ENCODE measurements at regions not wholly inside any gene's neighbourhood (a gene's known extent, or its start where the extent isn't known, plus 50 kb on each side); places are given as distances from the start of the nearest gene placed in this dataset.

GRCh38 chr5:98497418-98497817 is 276.0 kb upstream of the RGMB start:
- no peaks in the 10 kb centered on the region for H3K36me3 ChIP-seq (ENCODE audit: control insufficient read depth in 2 of 4, insufficient read depth in 4 of 4, low read length in 3 of 4)
- H3K79me2 ChIP-seq (ENCODE audit: control insufficient read depth in 1 of 2, insufficient read depth in 2 of 2, low read length in 2 of 2) = no peaks in the 10 kb centered on the region
- H3K9me3 ChIP-seq (ENCODE audit: insufficient read depth in 2 of 2, low read depth in 1 of 2, low read length in 1 of 2) = no peaks in the 10 kb centered on the region
- no peak overlapping the region for H3K23ac ChIP-seq (ENCODE audit: insufficient read length)
- DNase-seq (ENCODE audit: low read depth in 1 of 2, low spot score in 2 of 2) (no peak), FAIRE-seq (no peak)
- H2BK120ac ChIP-seq (replicated peaks; ENCODE audit: low read depth, low read length) = no peak overlapping the region
- H2AK5ac ChIP-seq (ENCODE audit: low read depth, low read length) = no peak overlapping the region
- H3K9ac ChIP-seq (replicated peaks in 1 of 4; ENCODE audit: extremely low read depth in 1 of 4, low read depth in 3 of 4, low read length in 3 of 4) = no peak overlapping the region
- CTCF ChIA-PET (ENCODE audit: partially characterized antibody) = no interaction called here
- no peak overlapping the region for H3K4me3 ChIP-seq (ENCODE audit: extremely low read depth in 1 of 4, insufficient read depth in 2 of 4, low read depth in 3 of 4, low read length in 4 of 4)
- no peak overlapping the region for H2AFZ ChIP-seq (ENCODE audit: low read length)
- H2BK5ac ChIP-seq (ENCODE audit: low read depth, low read length) = no peak overlapping the region
- no peak overlapping the region for H2BK20ac ChIP-seq (ENCODE audit: low read length)
- H3K18ac ChIP-seq (ENCODE audit: extremely low read depth, low read length) = no peak overlapping the region
- no peaks in the 10 kb centered on the region for H4K20me1 ChIP-seq (replicated peaks in 1 of 2; ENCODE audit: control insufficient read depth in 1 of 2, insufficient read depth in 2 of 2, low read length in 2 of 2)
- no peaks in the 10 kb centered on the region for H3K79me1 ChIP-seq (ENCODE audit: low read depth, low read length)
- no peak overlapping the region for H2BK12ac ChIP-seq (ENCODE audit: low read depth, low read length)
- no peak overlapping the region for H3K27ac ChIP-seq (ENCODE audit: low read depth, low read length)
- WGBS, 2 experiments (ENCODE audit: extremely low coverage in 1 of 2, insufficient coverage in 1 of 2, insufficient read length in 1 of 2, insufficient replicate concordance in 2 of 2, low coverage in 1 of 2, low lambda C conversion rate in 2 of 2, missing lambda C conversion rate in 1 of 2) = 84% methylated on average over 1 of the region's 1 CpG; no CpG with 5 or more reads in 1 of the 2 experiments
- H4K91ac ChIP-seq (replicated peaks; ENCODE audit: insufficient read length, low read length) = no peak overlapping the region
- H4K5ac ChIP-seq (ENCODE audit: insufficient read length, low read depth, low read length) = no peak overlapping the region
- no peaks in the 10 kb centered on the region for H3K4me1 ChIP-seq (replicated peaks in 1 of 4; ENCODE audit: control insufficient read depth in 3 of 4, insufficient read depth in 4 of 4, low read length in 3 of 4)
- H3K14ac ChIP-seq (ENCODE audit: insufficient read length) = no peak overlapping the region
- H3K27me3 ChIP-seq (replicated peaks in 1 of 4; ENCODE audit: control insufficient read depth in 3 of 4, extremely low read depth in 1 of 4, insufficient read depth in 3 of 4, low read length in 3 of 4) = no peaks in the 10 kb centered on the region
- H3K4me2 ChIP-seq (ENCODE audit: insufficient read depth in 1 of 2, low read depth in 2 of 2, low read length in 2 of 2) = no peak overlapping the region
- H3K23me2 ChIP-seq (ENCODE audit: low read depth, low read length) = no peaks in the 10 kb centered on the region
- H4K8ac ChIP-seq (ENCODE audit: extremely low read depth, insufficient read depth, low read length) = no peak overlapping the region
- no peak overlapping the region for H3K4ac ChIP-seq (replicated peaks; ENCODE audit: insufficient read length, low read depth, low read length)
- POLR2A ChIA-PET (ENCODE audit: partially characterized antibody) = no interaction called here
- no peak overlapping the region for H3K56ac ChIP-seq (replicated peaks; ENCODE audit: insufficient read length, low read depth, low read length)
- H2BK15ac ChIP-seq (ENCODE audit: low read length) = no peak overlapping the region
- TF ChIP-seq SIN3A (conservative IDR thresholded peaks at IDR 0.05 in 1 of 2, IDR thresholded peaks at IDR 0.05 in 1 of 2; ENCODE audit: low read depth in 1 of 2, low read length in 2 of 2) (no peak), TAF1 (IDR thresholded peaks at IDR 0.05; ENCODE audit: low read depth, low read length) (no peak), POLR2AphosphoS5 (IDR thresholded peaks at IDR 0.05; ENCODE audit: low read depth, low read length) (no peak), CTBP2 (IDR thresholded peaks at IDR 0.05; ENCODE audit: borderline replicate concordance, insufficient read depth, insufficient read length, low read length) (no peak), GABPA (IDR thresholded peaks at IDR 0.05; ENCODE audit: borderline replicate concordance, insufficient read depth, low read length) (no peak), SRF (IDR thresholded peaks at IDR 0.05; ENCODE audit: low read depth, low read length) (no peak), ZNF274 (IDR thresholded peaks at IDR 0.05; ENCODE audit: borderline replicate concordance, extremely low read depth, low read length) (no peak), TCF12 (IDR thresholded peaks at IDR 0.05; ENCODE audit: low read depth, low read length) (no peak), E2F6 (IDR thresholded peaks at IDR 0.05) (no peak), HDAC2 (IDR thresholded peaks at IDR 0.05; ENCODE audit: borderline replicate concordance in 1 of 2, low read depth in 2 of 2, low read length in 2 of 2) (no peak), FOSL1 (IDR thresholded peaks at IDR 0.05; ENCODE audit: insufficient read depth, low read depth, low read length) (no peak), KDM5A (IDR thresholded peaks at IDR 0.05; ENCODE audit: low read length) (no peak), GTF2F1 (IDR thresholded peaks at IDR 0.05; ENCODE audit: borderline replicate concordance, low read depth, low read length) (no peak), NANOG (IDR thresholded peaks at IDR 0.05; ENCODE audit: insufficient read depth, low read depth, low read length, poor library complexity, severe bottlenecking) (no peak)

All from H1 (cell line).